Endothelial cell (in vitro differentiated cells): ENCODE measurements at regions not wholly inside any gene's neighbourhood (a gene's known extent, or its start where the extent isn't known, plus 50 kb on each side); places are given as distances from the start of the nearest gene placed in this dataset.

Experiments
- DNase-seq: peaks from one replicate; pipeline ENCODE4 v3.0.0; 2021; ENCODE audit warnings: low spot score
- H3K27ac Mint-ChIP-seq: one replicate; pipeline ENCODE4 v1.8.0; 2021; ENCODE audit warnings: mixed read lengths, inconsistent platforms; ENCODE audit not compliant: unreplicated experiment
- H3K27me3 Mint-ChIP-seq: one replicate; pipeline ENCODE4 v1.8.0; 2021; ENCODE audit warnings: mild to moderate bottlenecking, moderate library complexity, mixed read lengths, inconsistent platforms; ENCODE audit not compliant: unreplicated experiment
- H3K36me3 Mint-ChIP-seq: one replicate; pipeline ENCODE4 v1.8.0; 2021; ENCODE audit warnings: mild to moderate bottlenecking, low read depth, mixed read lengths, inconsistent platforms; ENCODE audit not compliant: unreplicated experiment
- H3K4me1 Mint-ChIP-seq: one replicate; pipeline ENCODE4 v1.8.0; 2021; ENCODE audit warnings: mild to moderate bottlenecking, mixed read lengths, inconsistent platforms; ENCODE audit not compliant: unreplicated experiment
- H3K4me3 Mint-ChIP-seq: one replicate; pipeline ENCODE4 v1.8.0; 2021; ENCODE audit warnings: mild to moderate bottlenecking, mixed read lengths, inconsistent platforms; ENCODE audit not compliant: unreplicated experiment
- H3K9me3 Mint-ChIP-seq: one replicate; pipeline ENCODE4 v1.8.0; 2021; ENCODE audit warnings: mixed read lengths, inconsistent platforms; ENCODE audit not compliant: unreplicated experiment
- TF ChIP-seq, protein P1 (sequence below): fragments of 200-600 bp; sonication (generic); IDR thresholded peaks from one replicate; pipeline ENCODE4 v1.5.0; 2021; ENCODE audit warnings: antibody characterized with exemption; ENCODE audit not compliant: unreplicated experiment

DNA sequence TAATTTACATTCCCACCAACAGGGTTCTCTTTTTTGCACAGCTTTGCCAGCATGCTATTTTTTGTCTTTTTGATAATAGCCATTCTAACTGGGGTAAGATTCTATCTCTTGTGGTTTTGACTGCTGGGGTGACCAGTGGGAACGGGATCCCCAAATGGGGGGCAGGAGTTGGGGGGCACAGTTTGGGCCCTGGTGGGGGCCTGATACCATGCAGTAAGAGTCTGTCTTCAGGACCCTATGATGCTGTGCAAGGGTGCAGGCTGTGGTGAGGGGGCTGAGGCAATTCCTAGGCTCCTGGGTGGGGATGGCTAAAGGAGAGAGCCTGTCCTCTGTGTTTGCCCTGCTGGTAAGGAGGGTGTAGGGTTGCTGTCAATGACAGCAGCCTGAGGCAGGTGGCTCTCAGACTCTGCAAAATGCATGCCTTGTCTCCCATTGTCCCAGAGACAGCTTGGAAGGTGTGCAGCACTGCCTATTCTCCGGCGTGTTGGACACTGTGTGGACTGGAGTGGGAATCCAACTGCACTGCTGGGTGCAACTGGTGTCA lies 172.7 kb upstream of the ARHGAP24 start:
- DNase-seq: no peak
- no peaks in the 10 kb centered on the region for H3K27me3 Mint-ChIP-seq
- H3K4me3 Mint-ChIP-seq: no peak overlapping the region
- H3K4me1 Mint-ChIP-seq: no peaks in the 10 kb centered on the region
- H3K27ac Mint-ChIP-seq: no peak overlapping the region
- no peaks in the 10 kb centered on the region for H3K9me3 Mint-ChIP-seq
- H3K36me3 Mint-ChIP-seq: no peaks in the 10 kb centered on the region
- TF ChIP-seq, protein P1, sequence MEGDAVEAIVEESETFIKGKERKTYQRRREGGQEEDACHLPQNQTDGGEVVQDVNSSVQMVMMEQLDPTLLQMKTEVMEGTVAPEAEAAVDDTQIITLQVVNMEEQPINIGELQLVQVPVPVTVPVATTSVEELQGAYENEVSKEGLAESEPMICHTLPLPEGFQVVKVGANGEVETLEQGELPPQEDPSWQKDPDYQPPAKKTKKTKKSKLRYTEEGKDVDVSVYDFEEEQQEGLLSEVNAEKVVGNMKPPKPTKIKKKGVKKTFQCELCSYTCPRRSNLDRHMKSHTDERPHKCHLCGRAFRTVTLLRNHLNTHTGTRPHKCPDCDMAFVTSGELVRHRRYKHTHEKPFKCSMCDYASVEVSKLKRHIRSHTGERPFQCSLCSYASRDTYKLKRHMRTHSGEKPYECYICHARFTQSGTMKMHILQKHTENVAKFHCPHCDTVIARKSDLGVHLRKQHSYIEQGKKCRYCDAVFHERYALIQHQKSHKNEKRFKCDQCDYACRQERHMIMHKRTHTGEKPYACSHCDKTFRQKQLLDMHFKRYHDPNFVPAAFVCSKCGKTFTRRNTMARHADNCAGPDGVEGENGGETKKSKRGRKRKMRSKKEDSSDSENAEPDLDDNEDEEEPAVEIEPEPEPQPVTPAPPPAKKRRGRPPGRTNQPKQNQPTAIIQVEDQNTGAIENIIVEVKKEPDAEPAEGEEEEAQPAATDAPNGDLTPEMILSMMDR: no peak

- Mint-ChIP-seq H3K9me3 (no peaks in the 10 kb centered on the region), H3K4me1 (no peaks in the 10 kb centered on the region), H3K27me3 (no peaks in the 10 kb centered on the region), H3K4me3 (no peak overlapping the region), H3K27ac (no peak overlapping the region), H3K36me3 (no peaks in the 10 kb centered on the region)
- no peak for DNase-seq
- TF ChIP-seq, protein P1: no peak
Measured at GRCh38 chr4:85302756-85303155, 172.2 kb upstream of the ARHGAP24 start.

DNA sequence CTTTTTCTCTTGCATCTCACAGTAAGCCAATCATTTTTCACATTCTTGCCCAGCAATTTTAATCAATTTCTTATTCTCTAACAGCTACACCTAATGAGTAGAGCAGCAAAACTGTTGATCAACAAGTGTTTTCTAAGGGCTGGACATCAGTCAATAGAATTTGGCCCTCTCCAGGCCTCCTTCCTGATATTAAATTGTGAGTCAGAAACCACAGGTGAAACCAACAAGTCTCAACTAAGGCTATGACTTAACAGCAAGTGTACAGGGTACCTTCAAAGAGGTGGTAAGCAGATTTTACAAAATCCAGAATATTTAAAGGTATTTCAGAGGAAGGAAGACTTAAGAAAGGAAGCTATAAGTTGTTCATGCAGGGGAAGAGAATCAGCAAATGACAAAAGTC lies 156.5 kb upstream of the ARHGAP24 start:
- no peak overlapping the region for H3K4me3 Mint-ChIP-seq
- H3K27ac Mint-ChIP-seq: no peak overlapping the region
- H3K4me1 Mint-ChIP-seq: no peaks in the 10 kb centered on the region
- peaks cover 1% of the 10 kb centered on the region for H3K27me3 Mint-ChIP-seq
- DNase-seq: no peak
- H3K9me3 Mint-ChIP-seq: peaks cover 4% of the 10 kb centered on the region
- TF ChIP-seq, protein P1: no peak
- no peaks in the 10 kb centered on the region for H3K36me3 Mint-ChIP-seq

DNA sequence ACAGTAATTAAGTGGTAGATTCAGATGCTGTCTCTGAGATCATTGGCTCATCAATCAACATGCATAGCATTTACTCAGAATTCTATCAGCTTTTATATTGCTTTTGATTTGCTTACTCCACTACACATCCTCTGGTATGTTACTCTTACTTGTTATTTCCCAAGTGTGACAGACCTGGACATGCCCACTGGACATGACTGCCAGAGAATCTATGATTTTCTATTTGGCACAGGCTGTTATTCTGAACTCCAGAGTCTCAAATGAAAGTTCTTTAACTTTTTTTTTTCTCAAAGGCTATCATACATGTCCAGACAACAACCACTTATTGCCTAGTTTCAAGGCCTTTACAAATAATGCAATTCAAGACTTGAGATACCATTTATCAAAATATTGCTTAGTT lies 116.1 kb upstream of the ARHGAP24 start:
- Mint-ChIP-seq H3K4me3 (no peak overlapping the region), H3K4me1 (no peaks in the 10 kb centered on the region), H3K27me3 (no peaks in the 10 kb centered on the region), H3K36me3 (no peaks in the 10 kb centered on the region), H3K9me3 (no peaks in the 10 kb centered on the region), H3K27ac (no peak overlapping the region)
- TF ChIP-seq, protein P1: no peak
- no peak for DNase-seq

GRCh38 chr4:85362550-85362949 lies 112.4 kb upstream of the ARHGAP24 start:
- TF ChIP-seq, protein P1: no peak
- no peak overlapping the region for H3K27ac Mint-ChIP-seq
- no peak for DNase-seq
- H3K27me3 Mint-ChIP-seq: peaks cover 1% of the 10 kb centered on the region
- H3K4me3 Mint-ChIP-seq: no peak overlapping the region
- no peaks in the 10 kb centered on the region for H3K4me1 Mint-ChIP-seq
- no peaks in the 10 kb centered on the region for H3K36me3 Mint-ChIP-seq
- no peaks in the 10 kb centered on the region for H3K9me3 Mint-ChIP-seq
